Tibial nerve (tissue), 4 donors: ENCODE measurements at regions not wholly inside any gene's neighbourhood (a gene's known extent, or its start where the extent isn't known, plus 50 kb on each side); places are given as distances from the start of the nearest gene placed in this dataset.

ENCODE experiments used
- EP300 ChIP-seq, 2 donors: sonication (generic); formaldehyde crosslinking; IDR thresholded peaks; one replicate each; pipeline ENCODE4 v1.6.1; 2017; ENCODE audit warnings: antibody characterized with exemption in 2 of 2, mild to moderate bottlenecking in 1 of 2
- POLR2A ChIP-seq, 2 donors: fragments of 450-650 bp; IDR thresholded peaks; one replicate each; pipeline ENCODE4 v1.6.1; 2017; ENCODE audit warnings: antibody characterized with exemption in 2 of 2, mild to moderate bottlenecking in 2 of 2, moderate library complexity in 2 of 2
- TF ChIP-seq, protein P1 (sequence below), 5 experiments: fragments of 200-600 bp in 3 of 5; fragments of 450-650 bp in 2 of 5; sonication (generic) in 3 of 5; IDR thresholded peaks; one replicate each; pipeline ENCODE4 v1.5.1; 2016 to 2019; ENCODE audit warnings: antibody characterized with exemption in 5 of 5, mild to moderate bottlenecking in 3 of 5, moderate library complexity in 2 of 5

DNA sequence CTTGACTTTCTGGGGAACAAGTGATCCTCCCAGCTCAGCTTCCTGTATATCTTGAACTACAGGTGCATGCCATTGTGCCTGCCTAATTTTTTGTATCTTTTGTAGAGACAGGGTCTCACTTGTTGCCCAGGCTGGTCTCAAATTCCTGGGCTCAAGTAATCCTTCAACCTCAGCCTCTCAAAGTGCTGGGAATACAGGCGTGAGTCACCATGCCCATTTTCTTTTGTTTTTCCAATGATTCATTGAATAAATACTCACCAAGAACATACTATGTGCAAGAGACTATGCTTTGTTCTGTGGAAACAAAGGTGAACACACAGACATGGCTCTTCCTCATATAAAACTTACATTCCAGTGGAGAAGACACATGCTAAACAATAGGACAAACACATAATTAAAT lies 407.8 kb upstream of the DAB1 start:
- TF ChIP-seq, protein P1, sequence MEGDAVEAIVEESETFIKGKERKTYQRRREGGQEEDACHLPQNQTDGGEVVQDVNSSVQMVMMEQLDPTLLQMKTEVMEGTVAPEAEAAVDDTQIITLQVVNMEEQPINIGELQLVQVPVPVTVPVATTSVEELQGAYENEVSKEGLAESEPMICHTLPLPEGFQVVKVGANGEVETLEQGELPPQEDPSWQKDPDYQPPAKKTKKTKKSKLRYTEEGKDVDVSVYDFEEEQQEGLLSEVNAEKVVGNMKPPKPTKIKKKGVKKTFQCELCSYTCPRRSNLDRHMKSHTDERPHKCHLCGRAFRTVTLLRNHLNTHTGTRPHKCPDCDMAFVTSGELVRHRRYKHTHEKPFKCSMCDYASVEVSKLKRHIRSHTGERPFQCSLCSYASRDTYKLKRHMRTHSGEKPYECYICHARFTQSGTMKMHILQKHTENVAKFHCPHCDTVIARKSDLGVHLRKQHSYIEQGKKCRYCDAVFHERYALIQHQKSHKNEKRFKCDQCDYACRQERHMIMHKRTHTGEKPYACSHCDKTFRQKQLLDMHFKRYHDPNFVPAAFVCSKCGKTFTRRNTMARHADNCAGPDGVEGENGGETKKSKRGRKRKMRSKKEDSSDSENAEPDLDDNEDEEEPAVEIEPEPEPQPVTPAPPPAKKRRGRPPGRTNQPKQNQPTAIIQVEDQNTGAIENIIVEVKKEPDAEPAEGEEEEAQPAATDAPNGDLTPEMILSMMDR (IDR thresholded peaks at IDR 0.05) = no peak
- TF ChIP-seq POLR2A (IDR thresholded peaks at IDR 0.05) (no peak), EP300 (IDR thresholded peaks at IDR 0.05) (no peak)
